ENCODE measurements at regions not wholly inside any gene's neighbourhood (a gene's known extent, or its start where the extent isn't known, plus 50 kb on each side); places are given as distances from the start of the nearest gene placed in this dataset.
A peak's percentile ranks its signal among the peaks of the same experiment; 100 is the strongest.

- TF ChIP-seq TCF4 (CRISPR knock-in tag; IDR thresholded peaks at IDR 0.05; ENCODE audit: borderline replicate concordance) = no peak
- TF ChIP-seq POU6F1 (CRISPR knock-in tag; IDR thresholded peaks at IDR 0.05; ENCODE audit: borderline replicate concordance, low read depth) = no peak
- TF ChIP-seq PATZ1 (CRISPR knock-in tag; IDR thresholded peaks at IDR 0.05; ENCODE audit: borderline replicate concordance) = no peak
- TF ChIP-seq CSRNP3 (CRISPR knock-in tag; IDR thresholded peaks at IDR 0.05) = no peak
- TF ChIP-seq TSHZ2 (CRISPR knock-in tag; IDR thresholded peaks at IDR 0.05) = no peak
- peak; percentile 96 for TF ChIP-seq ISL1 (CRISPR knock-in tag; IDR thresholded peaks at IDR 0.05)
- TF ChIP-seq RARB (CRISPR knock-in tag; IDR thresholded peaks at IDR 0.05) = no peak
- ATAC-seq = no peak
Measured at GRCh38 chr10:64501807-64502206, 980.6 kb downstream of the REEP3 start.

GRCh38 chr10:64502936-64503335 is 981.7 kb downstream of the REEP3 start:
- TF ChIP-seq ZFP30 (CRISPR knock-in tag; IDR thresholded peaks at IDR 0.05) = no peak
- no peak for TF ChIP-seq ISL1 (CRISPR knock-in tag; IDR thresholded peaks at IDR 0.05)
- no peak for TF ChIP-seq PPARA (CRISPR knock-in tag; IDR thresholded peaks at IDR 0.05; ENCODE audit: borderline replicate concordance)
- TF ChIP-seq CSRNP3 (CRISPR knock-in tag; IDR thresholded peaks at IDR 0.05) = no peak
- no peak for TF ChIP-seq RARB (CRISPR knock-in tag; IDR thresholded peaks at IDR 0.05)
- no peak for TF ChIP-seq ZNF8 (CRISPR knock-in tag; IDR thresholded peaks at IDR 0.05)
- TF ChIP-seq CSDC2 (CRISPR knock-in tag; IDR thresholded peaks at IDR 0.05) = no peak
- TF ChIP-seq ZC3H10 (CRISPR knock-in tag; IDR thresholded peaks at IDR 0.05) = no peak
- TF ChIP-seq ZNF70 (CRISPR knock-in tag; IDR thresholded peaks at IDR 0.05) = no peak
- TF ChIP-seq TCF4 (CRISPR knock-in tag; IDR thresholded peaks at IDR 0.05; ENCODE audit: borderline replicate concordance) = no peak
- no peak for TF ChIP-seq BACH2 (CRISPR knock-in tag; IDR thresholded peaks at IDR 0.05; ENCODE audit: borderline replicate concordance)
- no peak for TF ChIP-seq ZFP3 (CRISPR knock-in tag; IDR thresholded peaks at IDR 0.05)
- no peak for TF ChIP-seq GLIS3 (CRISPR knock-in tag; IDR thresholded peaks at IDR 0.05)
- no peak for TF ChIP-seq PATZ1 (CRISPR knock-in tag; IDR thresholded peaks at IDR 0.05; ENCODE audit: borderline replicate concordance)
- TF ChIP-seq TOX (CRISPR knock-in tag; IDR thresholded peaks at IDR 0.05; ENCODE audit: borderline replicate concordance) = no peak
- no peak for TF ChIP-seq CREB5 (CRISPR knock-in tag; IDR thresholded peaks at IDR 0.05; ENCODE audit: low read depth)
- no peak for TF ChIP-seq ESRRG (CRISPR knock-in tag; IDR thresholded peaks at IDR 0.05)
- no peak for TF ChIP-seq ARNTL (CRISPR knock-in tag; IDR thresholded peaks at IDR 0.05; ENCODE audit: borderline replicate concordance, low read depth)
- TF ChIP-seq SNAI2 (CRISPR knock-in tag; IDR thresholded peaks at IDR 0.05) = no peak
- TF ChIP-seq TSHZ2 (CRISPR knock-in tag; IDR thresholded peaks at IDR 0.05) = no peak

More at GRCh38 chr10:64502936-64503335, 981.7 kb downstream of the REEP3 start:
- no peak for ATAC-seq
